SK-N-MC (cell line): ENCODE measurements at regions not wholly inside any gene's neighbourhood (a gene's known extent, or its start where the extent isn't known, plus 50 kb on each side); places are given as distances from the start of the nearest gene placed in this dataset.
"Not testable (repeated sequence)": the region's sequence is repeated elsewhere in the genome, so short reads cannot be mapped to it uniquely, and the experiment has no call there.

ENCODE experiments used
- DNase-seq: peaks from one replicate; pipeline ENCODE4 v3.0.0-alpha.2; 2011; ENCODE audit warnings: low read depth, low spot score
- H3K27ac ChIP-seq: fragments of 200-600 bp; sonication (generic); 2 replicates; pipeline ENCODE4 v1.5.1; 2016; ENCODE audit warnings: mixed run types
- H3K36me3 ChIP-seq: fragments of 200-600 bp; sonication (generic); 2 replicates; pipeline ENCODE4 v1.6.1; 2017; ENCODE audit warnings: antibody characterized with exemption, low read length, mixed read lengths; ENCODE audit not compliant: insufficient read depth
- H3K4me3 ChIP-seq: fragments of 200-600 bp; sonication (generic); 2 replicates; pipeline ENCODE4 v1.5.1; 2016
- H3K9ac ChIP-seq: fragments of 200-600 bp; sonication (generic); 2 replicates; pipeline ENCODE4 v1.8.0; 2017; ENCODE audit warnings: mixed run types, mixed read lengths; ENCODE audit not compliant: insufficient read length
- H3K9me3 ChIP-seq: fragments of 200-600 bp; sonication (generic); 2 replicates; pipeline ENCODE4 v1.6.1; 2017; ENCODE audit warnings: low read depth, mild to moderate bottlenecking, antibody characterized with exemption, low read length, moderate library complexity, mixed read lengths
- EZH2 ChIP-seq: fragments of 200-600 bp; sonication (generic); IDR thresholded peaks from one replicate; pipeline ENCODE4 v1.6.1; 2017; ENCODE audit warnings: antibody characterized with exemption
- FOXP2 ChIP-seq: optimal IDR thresholded peaks from 2 replicates; pipeline ENCODE3; 2011; ENCODE audit warnings: mild to moderate bottlenecking, moderate library complexity; ENCODE audit not compliant: insufficient read depth; ENCODE audit errors: extremely low read length, control extremely low read depth
- POLR2AphosphoS5 ChIP-seq: IDR thresholded peaks from 2 replicates; pipeline ENCODE4 v1.6.1; 2012; ENCODE audit warnings: mild to moderate bottlenecking, low read depth, low read length, borderline replicate concordance

- Histone ChIP-seq H3K27ac (no peak overlapping the region), H3K36me3 (no peaks in the 10 kb centered on the region), H3K4me3 (no peak overlapping the region), H3K9ac (no peak overlapping the region), H3K9me3 (no peaks in the 10 kb centered on the region)
- no peak for TF ChIP-seq FOXP2
- TF ChIP-seq EZH2, result no peak
- no peak for TF ChIP-seq POLR2AphosphoS5
- no peak for DNase-seq
Measured at GRCh38 chr10:3925184-3925583, 140.2 kb upstream of the KLF6 start.

DNA sequence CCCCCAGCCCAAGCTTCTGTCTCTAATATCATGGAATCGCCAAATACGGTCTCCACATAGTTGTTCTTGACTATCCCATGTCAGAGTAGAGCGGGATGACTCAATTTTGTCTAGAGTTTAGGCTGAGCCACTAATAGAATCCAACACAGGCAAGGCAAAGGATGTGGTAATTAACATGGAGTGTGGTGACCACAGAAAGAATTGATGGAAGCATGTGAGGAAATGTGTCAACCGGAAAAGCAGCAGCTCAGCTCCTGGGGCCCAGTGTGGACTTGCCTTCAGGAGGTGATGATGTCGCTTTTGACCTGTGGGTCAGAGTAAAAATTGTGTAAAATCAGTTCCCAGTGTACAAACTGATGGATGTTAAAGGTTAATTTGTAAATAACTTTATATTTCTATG, 139.3 kb upstream of the KLF6 start:
- no peak for DNase-seq
- Histone ChIP-seq H3K9ac (no peak overlapping the region), H3K27ac (no peak overlapping the region), H3K36me3 (no peaks in the 10 kb centered on the region), H3K9me3 (no peaks in the 10 kb centered on the region), H3K4me3 (no peak overlapping the region)
- TF ChIP-seq POLR2AphosphoS5 (no peak), EZH2 (no peak), FOXP2 (no peak)

- Histone ChIP-seq H3K9me3 (no peaks in the 10 kb centered on the region), H3K27ac (no peak overlapping the region), H3K36me3 (no peaks in the 10 kb centered on the region), H3K9ac (no peak overlapping the region), H3K4me3 (no peak overlapping the region)
- no peak for TF ChIP-seq FOXP2
- no peak for TF ChIP-seq POLR2AphosphoS5
- no peak for TF ChIP-seq EZH2
- DNase-seq, result no peak
Measured at GRCh38 chr10:3923033-3923432, 138.0 kb upstream of the KLF6 start.

GRCh38 chr10:3919709-3920308, 134.8 kb upstream of the KLF6 start:
- TF ChIP-seq POLR2AphosphoS5 (no peak), FOXP2 (no peak), EZH2 (no peak)
- H3K27ac ChIP-seq, result no peak overlapping the region
- no peak overlapping the region for H3K4me3 ChIP-seq
- H3K36me3 ChIP-seq, result no peaks in the 10 kb centered on the region
- no peak for DNase-seq
- H3K9ac ChIP-seq, result no peak overlapping the region
- no peaks in the 10 kb centered on the region for H3K9me3 ChIP-seq

- H3K9me3 ChIP-seq, DNase-seq, H3K9ac ChIP-seq, H3K27ac ChIP-seq, H3K36me3 ChIP-seq, H3K4me3 ChIP-seq: not testable (repeated sequence)
Measured at GRCh38 chr10:3917392-3917791, 132.4 kb upstream of the KLF6 start.

- TF ChIP-seq FOXP2, result no peak
- TF ChIP-seq POLR2AphosphoS5, result no peak
- no peak for TF ChIP-seq EZH2
- H3K9me3 ChIP-seq, result no peaks in the 10 kb centered on the region
- no peak overlapping the region for H3K27ac ChIP-seq
- no peak for DNase-seq
- no peak overlapping the region for H3K9ac ChIP-seq
- no peak overlapping the region for H3K4me3 ChIP-seq
- H3K36me3 ChIP-seq, result no peaks in the 10 kb centered on the region
Measured at GRCh38 chr10:3914733-3915132, 129.7 kb upstream of the KLF6 start.

DNA sequence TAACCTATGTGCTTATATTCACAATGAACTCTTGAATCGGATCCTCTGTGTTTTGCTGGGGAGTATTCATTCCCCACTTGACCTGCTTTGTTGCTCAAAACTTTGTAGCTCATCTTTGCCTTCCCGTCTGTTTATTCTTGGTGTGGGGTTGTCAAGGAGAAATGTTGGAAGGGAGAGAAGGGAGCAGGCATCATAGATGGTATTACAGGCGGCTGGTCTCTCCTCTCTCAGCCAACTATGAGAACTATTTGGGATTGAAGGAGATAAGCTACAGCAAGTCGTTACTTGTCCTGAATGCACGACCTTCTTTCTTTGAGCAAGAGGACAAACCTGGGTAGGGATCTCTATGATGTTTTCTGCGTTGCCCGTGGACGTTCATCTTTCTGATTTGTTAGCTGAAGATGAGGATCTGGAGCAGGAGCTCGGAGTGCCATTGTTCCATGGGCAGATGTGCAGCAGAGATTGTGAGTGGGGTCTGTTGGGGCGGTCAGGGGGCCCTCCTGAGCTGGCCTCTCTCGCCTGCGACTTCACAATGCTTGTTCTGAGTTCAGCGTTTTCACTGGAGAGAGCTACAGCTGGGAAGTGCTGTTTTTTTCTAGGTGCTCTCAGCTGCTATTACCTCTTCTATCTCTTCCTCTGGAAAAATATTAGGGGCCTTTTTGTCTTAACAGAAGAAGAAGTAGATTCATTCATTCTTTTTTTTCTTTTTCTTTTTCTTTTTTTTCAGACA, 126.9 kb upstream of the KLF6 start:
- TF ChIP-seq POLR2AphosphoS5 (no peak), EZH2 (no peak), FOXP2 (no peak)
- Histone ChIP-seq H3K4me3 (no peak overlapping the region), H3K27ac (no peak overlapping the region), H3K9ac (no peak overlapping the region), H3K9me3 (no peaks in the 10 kb centered on the region), H3K36me3 (no peaks in the 10 kb centered on the region)
- DNase-seq, result no peak

GRCh38 chr10:3911241-3911640, 126.2 kb upstream of the KLF6 start:
- Histone ChIP-seq H3K9me3 (no peaks in the 10 kb centered on the region), H3K9ac (no peak overlapping the region), H3K27ac (no peak overlapping the region), H3K4me3 (no peak overlapping the region), H3K36me3 (no peaks in the 10 kb centered on the region)
- TF ChIP-seq POLR2AphosphoS5 (no peak), FOXP2 (no peak), EZH2 (no peak)
- DNase-seq, result no peak

GRCh38 chr10:3909339-3909738, 124.3 kb upstream of the KLF6 start:
- no peak overlapping the region for H3K27ac ChIP-seq

More at GRCh38 chr10:3909339-3909738, 124.3 kb upstream of the KLF6 start:
- no peak overlapping the region for H3K4me3 ChIP-seq
- DNase-seq, result no peak
- TF ChIP-seq POLR2AphosphoS5, result no peak
- TF ChIP-seq FOXP2, result no peak
- no peak for TF ChIP-seq EZH2
- no peaks in the 10 kb centered on the region for H3K9me3 ChIP-seq
- no peak overlapping the region for H3K9ac ChIP-seq
- no peaks in the 10 kb centered on the region for H3K36me3 ChIP-seq
